ENCODE measurements at regions not wholly inside any gene's neighbourhood (a gene's known extent, or its start where the extent isn't known, plus 50 kb on each side); places are given as distances from the start of the nearest gene placed in this dataset.

- no peaks in the 10 kb centered on the region for H4K20me1 ChIP-seq (ENCODE audit: insufficient read depth, low read length)
- H3K36me3 ChIP-seq (replicated peaks in 1 of 2; ENCODE audit: control insufficient read depth in 1 of 2, insufficient read depth in 2 of 2, low read length in 2 of 2), result no peaks in the 10 kb centered on the region
- ATAC-seq (no peak), FAIRE-seq (no peak), DNase-seq (ENCODE audit: low spot score) (no peak)
- no peaks in the 10 kb centered on the region for H3K4me1 ChIP-seq (ENCODE audit: insufficient read depth, low read length)
- no peak overlapping the region for H2AFZ ChIP-seq (ENCODE audit: low read length)
- POLR2A ChIA-PET, result no interaction called here
- no peak overlapping the region for H3K4me2 ChIP-seq (ENCODE audit: low read depth, low read length)
- 0% methylated on average over 2 of the region's 2 CpGs for WGBS (ENCODE audit: low lambda C conversion rate)
- no TSS peak for BruUV-seq (replicated peaks)
- CTCF ChIA-PET (ENCODE audit: low intra/inter-chr PET ratio, low total read pairs), result no interaction called here
- TF ChIP-seq, protein P1, sequence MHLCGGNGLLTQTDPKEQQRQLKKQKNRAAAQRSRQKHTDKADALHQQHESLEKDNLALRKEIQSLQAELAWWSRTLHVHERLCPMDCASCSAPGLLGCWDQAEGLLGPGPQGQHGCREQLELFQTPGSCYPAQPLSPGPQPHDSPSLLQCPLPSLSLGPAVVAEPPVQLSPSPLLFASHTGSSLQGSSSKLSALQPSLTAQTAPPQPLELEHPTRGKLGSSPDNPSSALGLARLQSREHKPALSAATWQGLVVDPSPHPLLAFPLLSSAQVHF (CRISPR knock-in tag; IDR thresholded peaks at IDR 0.05), result no peak
- TF ChIP-seq NCOA5 (CRISPR knock-in tag; IDR thresholded peaks at IDR 0.05) (no peak), ATF7 (IDR thresholded peaks at IDR 0.05) (no peak), ATF7 (CRISPR knock-in tag; IDR thresholded peaks at IDR 0.05) (no peak), ZNF207 (IDR thresholded peaks at IDR 0.05; ENCODE audit: borderline replicate concordance) (no peak), ZNF256 (CRISPR knock-in tag; conservative IDR thresholded peaks at IDR 0.05) (no peak), ZNF775 (CRISPR knock-in tag; IDR thresholded peaks at IDR 0.05; ENCODE audit: borderline replicate concordance) (no peak), SMC3 (IDR thresholded peaks at IDR 0.05; ENCODE audit: low read length) (no peak), RFX5 (IDR thresholded peaks at IDR 0.05; ENCODE audit: low read depth, low read length) (no peak), DDIT3 (CRISPR knock-in tag; IDR thresholded peaks at IDR 0.05) (no peak), ZNF382 (CRISPR knock-in tag; IDR thresholded peaks at IDR 0.05; ENCODE audit: borderline replicate concordance) (no peak), KDM4B (CRISPR knock-in tag; IDR thresholded peaks at IDR 0.05) (no peak), ZNF891 (CRISPR knock-in tag; IDR thresholded peaks at IDR 0.05) (no peak), SMARCC2 (IDR thresholded peaks at IDR 0.05) (no peak)
- TF ChIP-seq, protein P2, sequence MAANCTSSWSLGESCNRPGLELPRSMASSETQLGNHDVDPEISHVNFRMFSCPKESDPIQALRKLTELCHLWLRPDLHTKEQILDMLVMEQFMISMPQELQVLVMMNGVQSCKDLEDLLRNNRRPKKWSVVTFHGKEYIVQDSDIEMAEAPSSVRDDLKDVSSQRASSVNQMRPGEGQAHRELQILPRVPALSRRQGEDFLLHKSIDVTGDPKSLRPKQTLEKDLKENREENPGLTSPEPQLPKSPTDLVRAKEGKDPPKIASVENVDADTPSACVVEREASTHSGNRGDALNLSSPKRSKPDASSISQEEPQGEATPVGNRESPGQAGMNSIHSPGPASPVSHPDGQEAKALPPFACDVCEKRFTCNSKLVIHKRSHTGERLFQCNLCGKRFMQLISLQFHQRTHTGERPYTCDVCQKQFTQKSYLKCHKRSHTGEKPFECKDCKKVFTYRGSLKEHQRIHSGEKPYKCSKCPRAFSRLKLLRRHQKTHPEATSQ (CRISPR knock-in tag; IDR thresholded peaks at IDR 0.05; ENCODE audit: borderline replicate concordance), result no peak
- H3K9me3 ChIP-seq (ENCODE audit: low read length), result peaks cover 93% of the 10 kb centered on the region
- H3K27ac ChIP-seq (ENCODE audit: extremely low read length, insufficient read depth, low read length), result no peak overlapping the region
- no peak overlapping the region for H3K4me3 ChIP-seq (replicated peaks in 1 of 3; ENCODE audit: insufficient read depth in 1 of 3, low read depth in 2 of 3, low read length in 3 of 3)
- no peaks in the 10 kb centered on the region for H3K27me3 ChIP-seq (ENCODE audit: control insufficient read depth in 1 of 2, insufficient read depth in 2 of 2, low read length in 2 of 2)
- no peak overlapping the region for H3K9ac ChIP-seq (ENCODE audit: insufficient read depth, low read depth, low read length)
- in situ Hi-C loops (cut with HindIII; ENCODE audit: extremely low pct_ligation_motif_present, low pct_unique_long_range_greater_than_20kb) (no loop called here), intact Hi-C loops (cut with micrococcal nuclease; ENCODE audit: unreplicated experiment) (no loop called here)
- no peaks in the 10 kb centered on the region for H3K79me2 ChIP-seq (ENCODE audit: insufficient read depth, low read length)
These were observed 181.2 kb upstream of the LRATD1 start for GRCh38 chr2:14451312-14451711.

All from HepG2 (cell line).